GM12864 (cell line): ENCODE measurements at regions not wholly inside any gene's neighbourhood (a gene's known extent, or its start where the extent isn't known, plus 50 kb on each side); places are given as distances from the start of the nearest gene placed in this dataset.

Source experiments
- DNase-seq: peaks from one replicate; pipeline ENCODE4 v3.0.0-alpha.2; 2011; ENCODE audit warnings: low read depth
- H3K4me3 ChIP-seq: 2 replicates; pipeline ENCODE4 v1.5.1; 2011; ENCODE audit warnings: mild to moderate bottlenecking, low read depth, low read length, control low read depth
- CTCF ChIP-seq: IDR thresholded peaks from 2 replicates; pipeline ENCODE4 v1.5.1; 2011; ENCODE audit warnings: low read depth, mild to moderate bottlenecking, moderate library complexity, low read length, control low read depth, inconsistent platforms; ENCODE audit errors: missing control alignments

- no peak overlapping the region for H3K4me3 ChIP-seq
- DNase-seq: no peak
- no peak for TF ChIP-seq CTCF
Observed at GRCh38 chr6:48200869-48201390, 89.9 kb upstream of the PTCHD4 start.

GRCh38 chr6:48199499-48199898 is 88.5 kb upstream of the PTCHD4 start:
- no peak for DNase-seq
- TF ChIP-seq CTCF: no peak
- H3K4me3 ChIP-seq: no peak overlapping the region

- DNase-seq: no peak
- H3K4me3 ChIP-seq: no peak overlapping the region
- no peak for TF ChIP-seq CTCF
Observed at GRCh38 chr6:48197941-48198340, 86.9 kb upstream of the PTCHD4 start.

- no peak overlapping the region for H3K4me3 ChIP-seq
- DNase-seq: no peak
- no peak for TF ChIP-seq CTCF
Observed at GRCh38 chr6:48194596-48195295, 83.7 kb upstream of the PTCHD4 start.

- no peak overlapping the region for H3K4me3 ChIP-seq
- DNase-seq: no peak
- no peak for TF ChIP-seq CTCF
Observed at GRCh38 chr6:48188158-48188557, 77.2 kb upstream of the PTCHD4 start.

GRCh38 chr6:48186746-48187145 is 75.7 kb upstream of the PTCHD4 start:
- no peak overlapping the region for H3K4me3 ChIP-seq
- DNase-seq: no peak
- no peak for TF ChIP-seq CTCF

GRCh38 chr6:48184648-48185047 is 73.7 kb upstream of the PTCHD4 start:
- DNase-seq: no peak
- no peak overlapping the region for H3K4me3 ChIP-seq
- TF ChIP-seq CTCF: no peak
